Stimulated activated naive CD4-positive, alpha-beta T cell treated with Interleukin-2 at 50 U/mL for 16 hours (primary cell): ENCODE measurements at regions not wholly inside any gene's neighbourhood (a gene's known extent, or its start where the extent isn't known, plus 50 kb on each side); places are given as distances from the start of the nearest gene placed in this dataset.

Experiments
- DNase-seq: peaks from one replicate; lab custom pipeline; 2025; lab: John Stamatoyannopoulos, UW

GRCh38 chr4:124321364-124321763 is 391.2 kb downstream of the ANKRD50 start:
- no peak for DNase-seq

- no peak for DNase-seq
Observed at GRCh38 chr4:124322234-124323065, 390.1 kb downstream of the ANKRD50 start.

- no peak for DNase-seq
Observed at GRCh38 chr4:124325690-124326089, 386.8 kb downstream of the ANKRD50 start.

DNA sequence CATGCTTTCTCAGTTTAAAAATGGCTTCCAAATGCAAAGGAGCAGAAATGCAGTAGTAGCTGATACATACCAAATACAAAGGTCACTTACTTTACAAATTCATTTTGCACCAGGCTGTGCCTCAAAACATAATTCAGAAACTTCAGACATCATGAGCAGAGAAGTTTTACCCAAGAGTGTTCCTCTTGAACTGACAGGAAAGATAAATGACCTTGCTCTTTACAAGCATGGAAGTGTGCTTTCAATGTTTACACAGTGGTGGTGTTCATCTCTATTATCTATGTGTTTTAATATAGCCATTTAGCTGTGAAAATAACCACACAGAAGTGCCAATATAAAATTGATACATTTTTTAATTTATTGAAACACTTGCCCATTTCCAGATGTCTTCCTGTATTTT is 383.4 kb downstream of the ANKRD50 start:
- DNase-seq, result no peak

GRCh38 chr4:124330045-124330444 is 382.5 kb downstream of the ANKRD50 start:
- DNase-seq, result no peak

DNA sequence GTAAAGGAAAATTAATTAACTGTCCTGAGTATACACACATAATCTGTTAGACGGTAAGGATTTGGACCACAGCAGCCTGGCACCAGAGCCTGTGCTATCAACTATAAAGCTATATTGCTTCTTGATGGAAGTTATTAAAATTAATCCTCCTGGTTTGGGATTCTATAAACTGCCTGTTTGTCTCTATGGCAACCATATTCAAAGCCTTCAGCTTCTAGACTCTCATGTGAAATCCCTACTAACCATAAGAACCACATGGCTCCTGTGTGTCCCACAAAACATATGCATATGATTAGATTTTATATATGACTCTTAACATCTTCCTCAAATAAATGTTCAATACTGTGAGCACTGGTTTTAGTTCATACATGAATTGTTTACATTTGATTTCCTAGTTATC is 380.8 kb downstream of the ANKRD50 start:
- no peak for DNase-seq

DNA sequence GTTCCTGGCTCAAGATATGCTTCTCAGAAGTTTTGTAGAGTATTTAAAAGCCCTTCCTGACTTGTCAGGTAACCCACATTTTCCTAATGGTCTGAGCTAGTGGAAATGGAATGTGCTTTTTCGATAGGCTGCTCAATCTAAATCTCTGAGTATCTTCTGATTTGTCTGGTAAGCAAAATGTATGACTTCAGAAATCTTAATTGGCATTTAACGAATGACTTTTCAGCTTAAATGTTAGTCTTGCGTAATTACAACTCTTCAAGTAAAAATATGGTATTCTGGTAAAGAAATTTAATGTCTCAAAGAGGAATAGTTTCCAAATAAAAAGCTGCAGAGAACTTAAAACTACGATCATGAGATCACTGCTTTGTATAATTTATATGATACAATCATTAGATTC is 379.1 kb downstream of the ANKRD50 start:
- DNase-seq, result no peak

GRCh38 chr4:124334119-124334518 is 378.4 kb downstream of the ANKRD50 start:
- DNase-seq, result no peak

DNA sequence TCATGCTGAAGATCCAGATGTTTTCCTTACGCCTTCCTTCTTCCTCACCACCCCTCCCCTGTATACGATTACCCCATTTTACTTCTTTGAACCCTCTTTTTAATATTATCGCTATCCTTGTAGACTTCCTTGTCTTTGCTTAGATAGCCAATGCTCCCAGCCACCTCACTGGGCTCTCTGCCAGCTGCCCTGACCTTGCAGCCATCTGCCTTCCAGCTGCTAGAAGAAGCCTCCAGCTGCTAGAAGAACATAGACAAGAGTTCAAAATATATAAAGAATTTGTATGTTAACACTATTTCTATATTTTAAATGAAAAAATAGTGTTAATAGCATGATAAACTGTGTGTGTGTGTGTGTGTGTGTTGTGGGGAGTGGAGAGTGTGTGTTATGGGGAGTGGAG is 374.7 kb downstream of the ANKRD50 start:
- DNase-seq, result no peak

- DNase-seq, result no peak
Observed at GRCh38 chr4:124343661-124344171, 368.8 kb downstream of the ANKRD50 start.

DNA sequence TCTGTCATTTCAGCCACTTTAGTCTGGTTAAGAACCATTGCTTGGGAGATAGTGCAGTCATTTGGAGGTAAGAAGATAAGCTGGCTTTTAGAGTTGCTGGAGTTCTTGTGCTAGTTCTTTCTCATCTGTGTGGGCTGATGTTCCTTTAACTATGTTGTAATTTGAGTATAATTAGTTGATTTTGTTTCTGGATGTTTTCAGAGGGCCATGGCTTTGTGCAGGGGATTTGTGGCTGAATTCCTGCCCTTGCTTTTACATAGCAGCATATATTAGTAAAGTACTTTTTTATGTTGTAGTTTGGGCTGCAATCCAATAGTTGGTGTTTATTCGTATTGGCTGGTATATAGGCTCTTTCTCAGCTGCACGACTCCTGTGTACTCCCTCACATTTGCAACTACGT is 339.6 kb downstream of the ANKRD50 start:
- DNase-seq, result no peak

- DNase-seq, result no peak
Observed at GRCh38 chr4:124386163-124386562, 326.4 kb downstream of the ANKRD50 start.

DNA sequence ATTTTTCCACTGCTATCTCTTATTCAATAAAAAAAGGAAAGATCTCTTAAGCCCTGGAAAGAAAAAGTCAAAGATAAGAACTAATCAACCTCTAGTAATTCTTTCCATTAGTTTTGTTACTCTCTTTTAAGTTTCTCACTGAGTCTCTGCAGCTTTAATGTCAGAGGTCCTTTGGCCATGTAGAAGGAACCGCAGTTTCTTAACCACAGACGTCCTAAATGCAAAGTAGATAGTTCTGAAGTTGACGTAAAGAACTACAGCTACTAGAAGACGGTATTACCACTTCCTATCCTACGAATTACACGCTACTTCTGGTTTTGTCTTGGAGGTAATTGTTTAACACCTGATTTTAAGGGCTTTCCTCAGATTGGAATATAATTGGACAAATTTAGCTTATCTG is 325.9 kb downstream of the ANKRD50 start:
- DNase-seq, result no peak

DNA sequence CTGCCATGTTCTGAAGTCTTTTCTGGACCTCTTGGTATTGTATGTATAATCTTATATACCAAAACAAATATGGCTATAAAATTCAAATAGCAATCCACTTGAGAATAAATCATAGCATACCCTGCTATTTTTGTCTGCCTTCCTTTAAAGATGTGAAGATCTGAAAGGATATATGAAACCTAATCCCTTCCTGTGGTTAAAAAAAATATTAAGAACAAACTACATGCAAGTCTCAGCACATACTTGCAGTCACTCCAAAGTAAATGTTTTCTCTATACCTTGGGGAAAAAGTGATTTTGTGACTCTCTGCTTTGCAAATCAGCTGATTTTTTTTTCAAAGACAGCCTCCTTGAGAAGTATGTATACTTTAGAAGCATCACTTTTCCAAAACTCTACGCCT is 322.9 kb downstream of the ANKRD50 start:
- DNase-seq, result no peak

DNA sequence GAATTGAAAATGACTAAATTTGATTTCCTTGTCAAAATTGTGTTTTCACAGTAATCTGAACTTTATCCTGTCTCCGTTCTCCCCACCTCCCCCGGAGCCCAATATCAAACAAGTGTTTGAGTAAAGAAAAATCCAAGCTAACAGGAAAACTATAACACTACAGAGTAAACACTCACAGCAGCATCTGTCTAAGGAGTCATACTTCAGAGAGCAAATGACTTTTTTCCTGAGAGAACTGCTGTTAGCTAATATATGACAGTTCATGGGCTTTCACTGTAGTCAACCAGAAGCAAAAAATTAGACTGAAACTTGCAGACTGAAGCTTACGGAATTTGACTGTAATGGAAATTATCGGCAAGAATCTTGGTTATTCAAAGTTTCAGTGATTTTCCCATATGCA is 321.7 kb downstream of the ANKRD50 start:
- no peak for DNase-seq

DNA sequence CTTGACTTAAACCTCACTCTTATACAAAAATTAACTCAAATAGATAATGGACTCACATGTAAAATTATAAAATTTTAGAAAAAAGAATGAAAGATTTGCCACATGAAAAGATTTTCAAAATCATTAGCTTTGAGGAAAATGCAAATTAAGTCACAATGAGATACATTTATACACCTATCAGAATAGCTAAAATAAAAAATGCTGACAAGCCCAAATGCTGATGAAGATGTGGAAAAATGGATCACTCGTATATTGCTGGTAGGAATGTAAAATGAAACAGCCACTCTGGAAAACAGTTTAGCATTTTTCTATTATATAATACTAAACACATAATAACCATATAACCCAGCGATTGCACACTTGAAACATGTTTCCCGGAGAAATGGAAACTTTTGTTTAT is 316.2 kb downstream of the ANKRD50 start:
- no peak for DNase-seq

DNA sequence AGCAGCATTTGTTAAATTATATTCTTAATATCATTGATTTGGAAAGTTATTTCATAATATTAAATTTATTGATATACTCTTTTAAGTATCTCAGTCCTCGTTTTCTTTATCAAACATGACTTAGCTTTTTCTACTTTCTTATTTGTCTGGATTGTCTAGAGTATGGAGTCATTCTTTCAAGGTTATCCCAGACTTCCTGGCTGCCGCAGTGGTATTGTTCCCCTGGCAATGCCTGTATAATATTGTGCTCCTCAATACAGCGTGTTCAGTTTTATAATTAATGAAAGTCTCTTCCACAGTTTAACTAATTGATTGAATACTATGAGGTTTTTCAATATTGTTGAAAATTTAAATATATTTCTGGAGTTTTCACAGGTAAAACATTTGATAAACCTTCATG is 310.9 kb downstream of the ANKRD50 start:
- DNase-seq, result no peak

- DNase-seq, result no peak
Observed at GRCh38 chr4:124409044-124409443, 303.5 kb downstream of the ANKRD50 start.

DNA sequence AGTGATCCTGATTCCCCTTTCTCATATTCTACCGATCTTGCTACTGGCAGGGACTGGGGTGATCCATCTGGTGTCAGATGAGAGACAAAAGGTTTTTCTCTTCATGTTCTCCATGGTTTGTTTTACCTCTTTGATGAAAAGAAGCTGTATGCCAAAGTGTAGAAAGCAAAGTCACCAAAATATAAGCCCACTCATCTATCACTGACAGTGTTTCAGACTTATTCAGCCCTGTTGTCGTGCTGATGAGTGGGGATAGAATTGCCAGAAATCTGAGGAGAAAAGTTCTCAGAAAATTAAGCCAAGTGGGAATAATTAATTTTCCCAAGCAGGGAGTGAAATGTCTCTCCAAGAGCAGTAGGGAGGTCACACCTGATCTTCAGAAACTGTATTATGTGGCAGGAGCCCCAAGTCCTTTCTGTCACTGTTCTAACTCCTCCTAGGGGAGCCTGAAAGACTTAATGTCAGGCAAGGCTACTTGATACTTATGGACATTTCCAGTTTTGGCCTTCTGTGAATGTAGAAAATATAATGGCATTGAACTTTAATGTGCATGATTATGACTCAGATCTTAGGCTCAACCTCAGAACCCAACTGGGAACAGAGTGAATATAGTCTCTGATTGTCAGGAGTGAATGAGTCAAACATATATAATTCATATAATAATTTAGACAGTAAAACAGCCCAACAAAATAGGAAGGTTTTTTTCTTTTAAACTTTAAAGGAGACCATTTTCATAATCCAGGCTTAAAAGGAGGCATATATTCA is 298.1 kb downstream of the ANKRD50 start:
- DNase-seq, result no peak

DNA sequence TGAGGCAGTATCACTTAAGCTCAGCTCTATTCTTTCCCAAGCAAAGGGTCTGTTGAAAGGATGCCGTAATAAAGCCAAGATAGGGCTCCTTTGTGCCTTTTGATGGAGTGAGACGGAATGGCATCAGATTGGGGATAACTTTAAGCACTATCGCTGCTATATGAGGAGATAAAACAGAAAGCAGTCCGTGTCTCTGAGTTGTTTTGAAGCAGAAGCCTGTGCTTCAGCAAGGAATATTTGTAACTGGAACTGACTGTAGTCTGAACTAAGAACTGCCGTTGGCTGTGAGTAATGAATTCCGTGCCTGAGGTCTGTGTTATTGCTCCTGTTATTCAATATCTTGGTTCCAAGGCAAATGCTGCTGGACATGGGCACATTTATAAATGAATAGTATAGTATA is 297.4 kb downstream of the ANKRD50 start:
- DNase-seq, result no peak

GRCh38 chr4:124417371-124417770 is 295.2 kb downstream of the ANKRD50 start:
- no peak for DNase-seq

GRCh38 chr4:124420166-124420695 is 292.3 kb downstream of the ANKRD50 start:
- no peak for DNase-seq

DNA sequence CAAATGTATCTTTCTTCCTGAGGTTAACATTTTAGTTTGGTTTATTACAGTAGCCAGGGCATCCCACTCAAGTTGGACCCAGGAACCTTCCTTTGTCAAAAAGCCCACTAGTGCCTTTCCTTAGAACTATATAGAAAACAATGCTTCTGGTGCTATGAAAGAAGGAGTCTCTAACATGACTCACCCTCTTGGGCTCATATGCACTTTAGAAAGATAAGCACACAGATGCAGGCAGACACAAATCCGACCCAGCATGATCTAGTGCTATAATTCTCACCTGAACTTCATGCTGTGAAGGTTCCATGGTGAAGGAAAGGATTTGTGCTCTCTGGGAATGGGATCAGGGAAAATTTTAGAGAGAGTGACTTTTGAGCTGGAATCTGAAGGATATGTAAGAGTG is 289.4 kb downstream of the ANKRD50 start:
- DNase-seq, result no peak
